ENCODE measurements at regions not wholly inside any gene's neighbourhood (a gene's known extent, or its start where the extent isn't known, plus 50 kb on each side); places are given as distances from the start of the nearest gene placed in this dataset.
"Not testable (repeated sequence)": the region's sequence is repeated elsewhere in the genome, so short reads cannot be mapped to it uniquely, and the experiment has no call there.

GRCh38 chr6:20263059-20263458, 50.8 kb upstream of the MBOAT1 start:
- no peak for DNase-seq (ENCODE audit: low spot score)

DNA sequence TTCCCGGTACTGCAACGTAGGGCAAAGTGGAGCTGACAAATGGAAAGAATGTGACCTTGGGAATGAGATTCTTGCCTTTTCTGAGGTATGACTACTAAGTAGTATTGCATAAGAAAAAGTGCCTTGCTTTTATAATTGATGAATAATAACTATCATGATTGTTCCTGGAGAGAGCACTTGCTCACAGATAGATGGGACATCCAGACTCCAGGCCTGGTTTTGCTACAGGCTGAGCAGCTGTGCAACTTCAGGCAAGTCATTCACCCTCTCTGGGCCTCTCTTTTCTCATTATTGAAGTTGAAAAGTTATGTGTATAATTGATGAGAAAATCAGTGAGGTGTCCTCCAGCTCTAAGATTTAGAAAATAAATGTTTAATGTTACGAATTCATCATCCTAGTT, 53.6 kb upstream of the MBOAT1 start:
- DNase-seq (ENCODE audit: low spot score): no peak

GRCh38 chr6:20266851-20267608, 54.8 kb upstream of the MBOAT1 start:
- no peak for DNase-seq (ENCODE audit: low spot score)

DNA sequence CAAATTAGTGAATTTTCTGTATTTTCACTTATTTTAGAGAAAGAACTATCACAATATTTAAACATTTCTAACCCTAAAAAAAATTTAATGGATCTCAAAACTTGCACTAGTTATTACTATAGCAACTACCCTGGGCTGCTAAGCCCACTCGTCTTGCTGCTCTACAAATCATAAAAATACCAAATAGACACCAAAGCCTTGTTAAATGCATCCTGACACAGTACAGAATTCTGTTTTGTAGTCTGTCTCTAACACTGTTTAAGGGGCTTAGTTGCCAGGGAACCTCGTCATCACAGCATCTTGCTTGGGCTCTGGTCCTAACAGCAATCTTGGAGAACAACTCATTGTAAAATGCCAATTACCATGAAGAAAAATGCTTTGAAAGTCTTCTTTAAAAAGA, 56.9 kb upstream of the MBOAT1 start:
- no peak for DNase-seq (ENCODE audit: low spot score)

DNA sequence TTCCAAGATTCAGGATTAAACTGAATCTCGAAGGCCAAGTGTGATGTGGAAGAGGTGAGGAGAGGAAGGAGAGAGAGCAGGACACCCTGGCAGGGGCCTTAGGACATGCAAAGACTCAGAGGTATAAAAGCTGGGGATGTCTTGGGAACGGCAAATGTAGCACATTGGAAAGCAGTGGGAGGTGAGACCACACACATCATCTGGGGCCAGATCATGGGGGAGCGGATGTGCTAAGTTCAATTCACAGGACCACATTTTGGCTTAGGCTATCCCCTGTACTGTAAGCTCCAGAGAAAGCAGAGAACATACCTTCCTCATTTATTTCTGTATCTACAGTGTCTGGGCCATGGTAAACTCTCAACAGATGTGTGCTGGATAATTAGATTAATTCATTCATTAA, 59.5 kb upstream of the MBOAT1 start:
- no peak for DNase-seq (ENCODE audit: low spot score)

GRCh38 chr6:20274137-20274536, 61.9 kb upstream of the MBOAT1 start:
- no peak for DNase-seq (ENCODE audit: low spot score)

GRCh38 chr6:20275837-20276236, 63.6 kb upstream of the MBOAT1 start:
- DNase-seq (ENCODE audit: low spot score): not testable (repeated sequence)

GRCh38 chr6:20277724-20278123, 65.5 kb upstream of the MBOAT1 start:
- not testable (repeated sequence) for DNase-seq (ENCODE audit: low spot score)

DNA sequence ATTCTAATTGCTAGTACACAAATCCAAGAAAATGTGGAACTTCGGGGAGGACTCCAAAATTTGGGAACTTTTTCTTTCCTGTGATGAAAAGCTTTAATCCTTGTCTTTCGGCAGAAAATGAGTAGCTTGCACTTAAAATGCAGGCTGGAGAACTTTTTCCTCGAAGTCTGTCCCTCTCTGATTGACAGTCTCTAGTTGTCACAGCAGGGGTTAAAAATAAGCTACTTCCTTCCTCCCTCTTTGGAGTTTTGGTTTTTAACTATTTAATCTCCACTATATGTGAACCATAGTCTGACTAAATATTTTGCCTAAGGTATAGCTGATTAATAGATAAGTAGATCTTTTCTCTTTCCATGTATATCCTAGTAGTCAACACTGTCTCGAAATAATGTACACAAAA, 66.8 kb upstream of the MBOAT1 start:
- DNase-seq (ENCODE audit: low spot score): no peak

GRCh38 chr6:20279608-20280287, 67.5 kb upstream of the MBOAT1 start:
- DNase-seq (ENCODE audit: low spot score): no peak

GRCh38 chr6:20280288-20280621, 68.0 kb upstream of the MBOAT1 start:
- DNase-seq (ENCODE audit: low spot score): no peak

- DNase-seq (ENCODE audit: low spot score): no peak
Measured at GRCh38 chr6:20284672-20285071, 72.4 kb upstream of the MBOAT1 start.

DNA sequence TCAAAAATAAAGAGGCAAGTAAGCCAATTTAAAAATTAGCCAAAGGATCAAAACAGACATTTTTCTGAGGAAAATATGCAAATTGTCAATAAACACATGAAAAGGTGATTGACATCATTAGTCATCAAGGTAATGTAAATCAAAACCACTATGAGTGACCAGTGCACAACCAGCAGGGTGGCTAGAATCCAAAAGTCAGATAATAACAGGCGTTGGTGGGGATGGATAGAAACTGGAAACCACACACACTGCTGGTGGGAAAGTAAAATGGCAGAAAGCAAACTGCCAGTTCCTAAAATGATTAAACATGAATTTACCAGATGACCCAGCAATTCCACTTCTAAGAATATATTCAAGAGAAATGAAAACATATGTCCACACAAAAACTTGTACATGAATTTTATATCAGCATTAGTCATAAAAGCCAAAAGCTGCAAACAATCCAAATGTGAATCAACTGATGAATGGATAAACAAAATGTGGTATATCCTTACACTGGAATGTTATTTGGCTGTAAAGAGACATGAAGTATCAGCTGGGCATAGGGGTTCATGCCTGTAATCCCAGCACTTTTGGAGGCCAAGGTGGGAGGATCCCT, 74.8 kb upstream of the MBOAT1 start:
- no peak for DNase-seq (ENCODE audit: low spot score)

- DNase-seq (ENCODE audit: low spot score): peak; percentile 81
Measured at GRCh38 chr6:20291764-20292580, 79.7 kb upstream of the MBOAT1 start.

GRCh38 chr6:20292905-20293304, 80.6 kb upstream of the MBOAT1 start:
- no peak for DNase-seq (ENCODE audit: low spot score)

GRCh38 chr6:20301256-20301655, 89.0 kb upstream of the MBOAT1 start:
- DNase-seq (ENCODE audit: low spot score): no peak

DNA sequence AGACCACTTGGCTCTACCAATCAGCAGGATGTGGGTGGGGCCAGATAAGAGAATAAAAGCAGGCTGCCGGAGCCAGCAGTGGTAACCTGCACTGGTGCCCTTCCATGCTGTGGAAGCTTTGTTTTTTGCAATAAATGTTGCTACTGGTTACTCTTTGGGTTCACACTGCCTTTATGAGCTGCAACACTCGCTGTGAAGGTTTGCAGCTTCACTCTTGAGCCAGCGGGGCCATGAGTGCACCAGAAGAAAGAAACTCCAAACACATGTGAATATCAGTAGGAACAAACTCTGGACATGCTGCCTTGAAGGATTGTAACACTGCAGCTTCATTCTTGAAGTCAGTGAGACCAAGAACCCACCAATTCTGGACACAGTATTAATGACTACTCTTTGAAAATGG, 89.9 kb upstream of the MBOAT1 start:
- no peak for DNase-seq (ENCODE audit: low spot score)

GRCh38 chr6:20302702-20303251, 90.5 kb upstream of the MBOAT1 start:
- no peak for DNase-seq (ENCODE audit: low spot score)

DNA sequence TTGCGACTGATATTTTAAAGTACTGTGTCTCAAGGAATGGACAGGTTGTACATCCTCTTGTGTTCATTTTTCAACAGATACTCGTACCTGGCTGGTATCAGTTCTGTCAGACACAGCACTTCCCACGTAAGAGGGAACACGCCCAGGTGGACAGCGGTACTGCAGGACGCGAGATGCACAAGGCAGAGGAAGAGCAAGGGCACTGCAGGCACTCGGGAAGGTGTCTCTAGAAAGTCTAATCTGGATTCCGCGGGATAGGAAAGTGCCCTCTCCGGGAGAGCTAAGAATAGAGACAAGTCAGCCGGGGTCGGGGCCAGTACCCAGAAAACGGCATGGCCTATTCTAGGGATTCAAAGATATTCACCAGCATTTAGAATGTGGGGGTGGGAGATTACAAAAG, 94.2 kb upstream of the MBOAT1 start:
- DNase-seq (ENCODE audit: low spot score): no peak

- DNase-seq (ENCODE audit: low spot score): no peak
Measured at GRCh38 chr6:20309186-20309585, 92.5 kb upstream of the E2F3 start.

GRCh38 chr6:20310185-20310584, 91.5 kb upstream of the E2F3 start:
- no peak for DNase-seq (ENCODE audit: low spot score)

- DNase-seq (ENCODE audit: low spot score): no peak
Measured at GRCh38 chr6:20312606-20313005, 89.1 kb upstream of the E2F3 start.

Measured in ureter (tissue), 1 donor.